ENCODE measurements at regions not wholly inside any gene's neighbourhood (a gene's known extent, or its start where the extent isn't known, plus 50 kb on each side); places are given as distances from the start of the nearest gene placed in this dataset.
A peak's percentile ranks its signal among the peaks of the same experiment; 100 is the strongest.
"Not testable (repeated sequence)": the region's sequence is repeated elsewhere in the genome, so short reads cannot be mapped to it uniquely, and the experiment has no call there.

DNA sequence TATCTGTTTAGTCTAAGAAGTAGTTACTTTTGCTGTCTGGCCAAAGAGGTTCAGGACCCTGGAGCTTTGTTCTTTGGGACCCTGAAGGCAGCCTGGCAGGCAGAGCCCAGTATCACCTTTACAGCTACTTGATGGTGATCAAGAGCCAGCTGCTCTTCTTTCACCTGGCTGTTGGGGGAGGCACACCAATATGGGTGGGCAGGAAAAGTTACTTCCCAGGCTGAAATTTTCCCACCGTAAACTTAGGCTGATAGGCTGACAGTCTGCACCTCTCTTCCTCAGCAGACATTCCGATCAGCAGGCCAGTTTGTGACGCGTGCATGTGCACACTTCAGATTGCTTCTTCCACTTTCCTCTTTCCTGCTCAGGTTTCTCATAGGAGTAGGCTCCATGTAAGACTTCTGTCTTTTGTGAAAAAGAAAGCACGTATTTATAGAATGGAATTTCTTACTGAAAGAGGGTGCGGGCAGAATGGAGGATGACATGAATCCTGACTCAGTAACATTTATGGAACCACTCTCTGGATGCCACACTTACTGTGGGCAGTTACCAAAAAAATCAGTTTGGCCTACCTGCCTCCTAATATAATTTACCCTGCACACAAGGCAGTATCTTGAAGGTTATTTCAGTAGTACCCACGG, 223.9 kb upstream of the DMRT1 start:
- no peak for ATAC-seq

DNA sequence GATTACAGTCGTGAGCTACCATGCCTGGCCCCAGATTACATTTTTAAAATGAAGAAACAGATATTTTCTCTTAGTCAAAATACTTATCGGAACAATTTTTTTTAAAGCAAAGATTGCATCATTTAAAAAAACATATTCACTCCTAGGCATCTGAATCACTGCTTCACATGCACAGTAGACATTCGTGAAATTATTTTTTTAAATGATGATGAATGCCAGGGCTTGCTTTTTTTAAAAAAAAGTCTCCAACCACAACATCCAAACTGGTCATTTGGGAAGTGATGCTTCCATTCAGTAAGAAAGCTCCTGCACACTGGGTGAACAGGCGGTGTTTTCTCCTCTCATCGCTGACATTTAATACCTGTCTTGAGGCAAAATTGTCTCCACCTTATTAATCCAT, 223.0 kb upstream of the DMRT1 start:
- intact Hi-C loops (cut with DNase I) = loop anchor here (5.0 kb wide), 2 partner anchors 84 to 139 kb away; no protein-coding TSS in a partner anchor
- peak in 1 of 2 donors; percentile 63 for ATAC-seq
- no peak for DNase-seq

More for the DNA sequence above, 223.9 kb upstream of the DMRT1 start:
- no peak for DNase-seq
- intact Hi-C loops (cut with DNase I) = loop anchor here (5.0 kb wide), 2 partner anchors 85 to 140 kb away; no protein-coding TSS in a partner anchor

DNA sequence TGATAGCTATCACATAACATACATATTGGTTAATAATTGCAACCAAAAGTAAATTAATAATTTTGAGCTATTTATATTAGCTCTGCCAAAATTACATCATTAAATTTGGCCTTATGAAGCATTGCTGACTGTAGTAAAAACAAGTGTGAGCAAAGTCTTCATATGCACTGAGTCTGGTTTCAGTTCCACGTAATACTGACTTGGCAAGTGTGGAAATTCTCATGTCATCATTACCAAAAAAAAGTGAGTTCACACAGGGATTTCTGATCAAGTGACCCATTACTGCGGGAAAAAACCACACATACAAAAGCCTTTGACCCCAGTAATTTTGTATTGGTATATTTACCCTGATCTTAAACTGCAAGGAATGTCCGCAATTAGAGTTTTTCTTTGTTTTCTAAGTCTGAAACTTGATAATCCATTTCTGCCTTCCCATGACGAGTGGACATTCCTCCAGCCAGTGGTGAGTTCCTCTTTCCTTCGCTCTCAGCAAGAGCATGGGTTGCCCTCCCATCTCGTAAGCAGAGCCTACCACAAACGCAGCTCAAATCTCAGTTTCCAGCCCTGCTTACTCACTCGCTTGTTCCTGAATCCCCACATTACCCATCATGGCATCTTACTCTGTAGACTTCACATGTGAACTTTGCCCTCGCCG, 220.2 kb upstream of the DMRT1 start:
- intact Hi-C loops (cut with DNase I) = no loop called here
- ATAC-seq (peak in 1 of 2 donors; percentile 28), DNase-seq (no peak)

DNA sequence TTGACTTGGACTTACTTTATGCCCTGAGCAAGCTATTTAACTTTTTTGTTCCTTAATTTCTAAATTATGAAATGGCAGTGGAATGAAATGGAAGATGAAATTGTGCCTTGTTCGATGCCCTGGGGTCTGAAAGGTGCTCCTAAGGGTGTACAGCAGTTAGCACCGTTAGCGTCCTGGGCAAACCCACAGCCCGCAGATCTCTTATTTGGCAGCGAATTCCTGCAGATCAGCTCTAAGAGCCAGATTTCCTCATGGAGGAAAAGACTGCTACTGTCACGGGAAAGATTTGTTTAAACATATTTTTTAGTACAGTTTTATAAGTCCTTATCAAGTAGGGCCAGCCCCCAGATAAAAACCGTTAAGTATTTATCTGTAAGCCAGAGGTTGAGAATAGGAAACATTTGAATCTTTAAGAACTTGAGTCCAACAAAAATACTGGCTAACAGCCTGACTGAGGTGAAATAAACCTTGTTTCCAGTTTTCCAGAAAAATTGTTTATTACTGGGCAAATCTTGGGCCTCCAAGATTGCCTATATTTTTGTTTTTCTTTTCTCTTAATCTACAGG, 216.5 kb upstream of the DMRT1 start:
- peak in 1 of 2 donors; percentile 54 for ATAC-seq
- intact Hi-C loops (cut with DNase I) = no loop called here
- DNase-seq = no peak

DNA sequence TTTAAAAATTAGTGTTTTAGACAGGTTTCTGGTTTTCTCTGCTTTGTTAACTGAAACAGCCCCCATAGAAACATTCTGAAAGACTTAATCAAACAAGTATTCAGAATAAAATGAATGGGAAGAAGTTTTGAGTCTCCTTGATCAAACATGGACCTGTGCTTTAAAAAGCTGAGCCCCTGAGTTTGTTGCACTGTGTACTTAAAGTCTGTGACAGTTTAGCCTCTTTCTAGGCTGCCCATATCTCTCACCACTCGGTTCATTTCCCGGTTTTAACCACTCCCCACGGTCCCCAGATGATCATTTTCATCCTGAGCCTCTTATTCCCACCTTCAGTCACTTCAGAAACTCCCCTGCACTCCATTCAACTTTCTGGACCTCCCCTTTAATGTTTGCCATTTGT, 215.9 kb upstream of the DMRT1 start:
- ATAC-seq (peak in 1 of 2 donors; percentile 32), DNase-seq (no peak)
- intact Hi-C loops (cut with DNase I) = no loop called here

DNA sequence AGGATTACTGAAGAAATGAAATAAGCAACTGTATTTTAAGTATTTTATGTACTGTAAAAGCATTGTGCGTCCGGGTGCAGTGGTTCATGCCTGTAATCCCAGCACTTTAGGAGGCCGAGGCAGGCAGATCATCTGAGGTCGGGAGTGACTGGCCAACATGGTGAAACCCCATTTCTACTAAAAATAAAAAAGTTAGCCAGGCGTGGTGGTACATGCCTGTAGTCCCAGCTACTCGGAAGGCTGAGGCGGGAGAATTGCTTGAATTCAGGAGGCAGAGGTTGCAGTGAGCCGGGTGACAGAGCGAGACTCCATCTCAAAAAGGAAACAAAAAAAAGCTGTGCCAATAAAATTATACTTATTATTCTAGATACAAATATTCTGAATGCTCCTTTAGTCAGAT, 215.4 kb upstream of the DMRT1 start:
- DNase-seq; intact Hi-C loops (cut with DNase I): not testable (repeated sequence)
- peak; percentile 8 to 18 for ATAC-seq

DNA sequence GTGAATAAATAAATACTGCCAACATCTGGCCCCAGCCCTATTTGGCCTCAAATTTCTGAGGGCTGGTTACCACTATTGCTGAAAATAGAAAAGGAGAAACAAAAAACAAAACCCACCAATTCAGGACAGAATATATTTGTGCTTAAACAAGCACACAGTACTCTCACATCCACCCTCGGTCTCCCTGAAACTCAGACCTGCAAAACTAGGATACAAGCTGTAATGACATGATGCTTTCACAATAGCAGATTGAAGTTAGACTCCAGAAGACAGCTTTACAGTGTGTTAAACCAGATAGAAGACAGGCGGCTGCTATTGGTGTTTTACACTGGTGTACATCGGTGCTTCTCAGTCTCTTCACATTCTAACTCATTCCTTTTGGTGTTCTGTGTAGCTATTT, 214.9 kb upstream of the DMRT1 start:
- intact Hi-C loops (cut with DNase I) = no loop called here
- peak; percentile 14 to 56 for ATAC-seq
- DNase-seq = no peak

DNA sequence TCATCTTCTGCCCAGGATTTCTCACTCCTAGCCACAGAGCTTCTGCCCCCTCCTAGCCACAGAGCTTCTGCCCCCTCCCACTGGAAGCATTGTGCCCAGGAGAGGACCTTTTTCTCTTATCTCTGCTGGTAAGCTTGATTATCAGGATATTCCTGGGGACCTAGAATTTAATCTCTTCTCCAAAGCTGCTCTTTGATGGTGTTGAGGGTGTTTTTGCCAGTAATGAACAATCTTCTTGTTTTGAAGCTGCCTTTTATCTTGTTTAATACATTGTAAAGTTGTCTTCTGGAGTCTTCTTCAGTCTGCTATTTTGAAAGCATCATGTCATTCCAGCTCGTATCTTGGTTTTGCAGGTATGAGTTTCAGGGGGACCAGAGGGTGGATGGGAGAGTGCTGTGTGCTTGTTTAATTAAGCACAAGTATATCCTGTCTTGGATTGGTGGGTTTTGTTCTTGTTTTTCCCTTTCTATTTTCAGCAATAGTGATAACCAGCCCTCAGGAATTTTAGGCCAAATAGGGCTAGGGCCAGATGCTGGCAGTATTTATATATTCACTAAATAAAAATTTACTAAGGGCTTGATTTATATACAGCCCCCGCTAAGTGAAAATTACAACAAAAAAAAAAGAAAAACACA, 214.0 kb upstream of the DMRT1 start:
- ATAC-seq (peak in 1 of 2 donors; percentile 55), DNase-seq (no peak)
- intact Hi-C loops (cut with DNase I) = no loop called here

DNA sequence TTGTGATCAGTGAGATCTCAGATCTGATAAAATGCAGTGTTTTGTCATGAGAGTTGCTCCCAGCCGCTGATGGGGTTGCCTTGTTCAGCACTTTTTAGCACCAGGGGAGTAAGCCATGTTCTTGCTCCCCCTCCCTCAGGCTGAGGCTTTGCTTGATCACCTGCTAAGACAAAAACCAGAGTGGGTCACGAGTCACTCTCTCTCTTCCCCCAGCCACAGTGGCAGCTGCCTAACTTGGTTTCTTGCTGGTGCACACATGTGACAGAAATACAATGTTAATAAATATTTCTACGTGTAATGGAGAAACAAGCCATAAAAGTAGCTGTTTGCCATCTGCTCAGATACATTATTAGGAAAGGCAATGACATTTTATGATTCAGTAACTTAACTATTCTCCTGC, 212.4 kb upstream of the DMRT1 start:
- DNase-seq (no peak), ATAC-seq (no peak)
- intact Hi-C loops (cut with DNase I) = no loop called here

DNA sequence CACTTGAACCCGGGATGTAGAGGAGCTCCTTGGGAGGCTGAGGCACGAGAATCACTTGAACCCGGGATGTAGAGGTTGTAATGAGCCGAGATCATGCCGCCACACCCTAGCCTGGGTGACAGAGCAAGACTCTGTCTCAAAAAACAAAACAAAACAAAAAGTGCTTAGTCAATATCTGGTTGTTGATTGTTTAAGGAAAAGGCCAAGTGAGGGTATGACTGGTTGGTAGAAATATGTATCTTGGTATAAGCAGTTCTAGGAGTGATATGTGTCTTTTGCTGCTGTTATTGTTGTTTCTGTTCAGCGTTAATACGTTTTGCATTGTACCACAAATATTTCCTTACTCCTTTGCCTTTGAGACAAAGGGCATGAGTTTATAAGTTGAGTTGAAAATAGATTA, 210.7 kb upstream of the DMRT1 start:
- intact Hi-C loops (cut with DNase I) = no loop called here
- no peak for ATAC-seq

DNA sequence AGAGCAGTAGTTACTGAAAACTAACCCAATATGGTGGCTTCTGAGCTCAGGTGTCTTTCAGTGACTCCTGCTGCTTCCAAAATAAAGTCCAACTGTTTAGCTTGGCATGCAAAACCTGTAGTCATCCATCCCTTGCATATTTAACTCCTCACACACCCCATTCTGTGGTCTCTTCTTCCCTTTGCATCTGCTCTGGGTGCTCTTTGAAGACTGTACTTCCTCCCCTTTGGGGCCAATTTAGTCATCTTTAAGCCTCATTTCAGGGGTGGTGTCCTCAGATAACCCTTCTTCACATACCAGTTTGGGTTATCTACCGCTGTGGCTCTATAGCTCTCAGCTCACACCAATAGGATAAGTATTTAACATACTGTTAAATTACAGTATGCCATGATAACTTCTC, 209.9 kb upstream of the DMRT1 start:
- intact Hi-C loops (cut with DNase I) = no loop called here
- DNase-seq = no peak
- no peak for ATAC-seq

More for the DNA sequence above, 210.7 kb upstream of the DMRT1 start:
- DNase-seq = no peak

DNA sequence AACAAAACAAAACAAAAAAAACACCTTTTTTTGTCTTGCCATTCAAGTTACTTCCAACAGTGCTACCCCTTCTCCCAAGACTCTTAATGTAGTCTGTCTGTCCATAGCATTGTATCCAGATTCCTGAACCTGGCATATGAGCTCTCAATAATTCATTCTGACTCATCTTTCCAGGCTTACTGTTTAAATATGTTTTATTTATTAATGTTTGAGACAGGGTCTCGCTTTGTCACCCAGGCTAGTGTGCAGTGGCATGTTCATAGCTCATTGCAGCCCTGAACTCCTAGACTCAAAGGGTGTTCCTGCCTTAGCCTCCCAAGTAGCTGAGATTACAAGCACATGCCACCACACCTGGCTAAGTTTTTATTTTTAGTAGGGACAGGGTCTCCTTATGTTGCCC, 208.0 kb upstream of the DMRT1 start:
- DNase-seq = no peak
- intact Hi-C loops (cut with DNase I) = no loop called here
- no peak for ATAC-seq

DNA sequence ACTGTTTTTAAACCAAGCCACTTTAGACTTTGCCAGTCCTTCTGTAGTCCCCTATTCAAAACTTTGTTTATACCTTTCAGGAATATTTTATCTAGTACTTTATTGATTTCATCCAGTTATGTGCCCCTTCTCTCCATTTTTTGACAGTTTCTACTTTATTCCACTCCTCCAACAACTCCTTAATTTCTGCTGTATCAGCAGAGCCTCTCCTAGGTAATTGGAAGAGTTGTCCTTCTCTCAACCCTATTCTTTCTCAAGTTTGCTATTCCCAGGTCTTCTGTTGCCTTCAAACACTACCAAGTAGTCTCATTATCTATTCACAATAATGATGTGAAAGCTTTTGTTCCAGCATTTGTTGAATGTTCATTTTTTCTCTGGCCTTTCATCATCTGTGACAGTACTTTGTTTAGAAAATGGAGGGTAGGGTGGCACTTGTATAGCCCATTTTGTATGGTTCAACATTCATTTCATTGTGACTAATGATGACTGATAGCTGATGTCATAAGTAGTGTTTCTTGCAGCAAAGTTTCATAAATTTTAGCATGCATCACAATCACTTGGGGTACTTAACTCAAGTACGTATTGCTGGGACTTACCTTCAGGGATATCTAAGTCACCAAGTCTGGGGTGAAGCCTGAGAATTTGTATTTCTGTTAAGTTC, 204.4 kb upstream of the DMRT1 start:
- DNase-seq (no peak), ATAC-seq (no peak)
- intact Hi-C loops (cut with DNase I) = no loop called here

DNA sequence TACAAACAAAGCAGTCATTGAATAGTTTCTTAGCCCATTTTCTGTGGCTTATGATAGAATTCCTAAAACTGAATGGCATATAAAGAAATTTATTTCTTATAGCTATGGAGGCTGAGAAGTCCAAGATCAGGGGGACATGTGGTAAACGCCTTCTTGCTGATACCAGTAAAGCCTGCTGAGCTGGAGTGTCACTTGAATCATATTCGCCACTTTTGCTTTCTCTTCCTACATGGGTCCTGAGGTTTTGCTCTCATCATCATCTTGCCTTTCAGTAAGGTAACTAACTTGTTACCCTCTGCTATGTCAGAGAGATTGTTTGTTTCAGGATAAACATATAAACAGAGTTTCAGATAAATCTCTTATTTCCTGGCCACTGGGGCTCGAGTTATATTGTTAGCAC, 203.3 kb upstream of the DMRT1 start:
- no peak for ATAC-seq
- intact Hi-C loops (cut with DNase I) = no loop called here

DNA sequence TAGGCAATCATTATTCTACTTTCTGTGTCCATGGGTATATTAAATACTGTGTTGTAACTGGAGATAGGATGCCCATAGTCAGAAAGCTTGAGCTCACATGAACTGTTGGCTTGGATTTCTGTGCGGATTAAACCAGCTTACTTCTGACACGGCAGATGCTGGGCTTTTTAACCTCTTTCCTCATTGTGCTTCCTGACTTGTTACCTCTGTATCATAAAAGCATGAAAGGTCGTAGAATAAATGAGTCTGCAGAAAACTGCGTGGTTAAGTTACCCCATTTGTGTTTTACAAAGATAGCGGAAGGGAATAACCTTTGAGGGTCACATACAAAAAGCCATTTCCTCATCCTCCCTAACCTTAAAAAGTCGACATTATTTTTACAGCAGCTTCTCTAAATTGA, 199.5 kb upstream of the DMRT1 start:
- DNase-seq (no peak), ATAC-seq (no peak)
- intact Hi-C loops (cut with DNase I) = no loop called here

More for the DNA sequence above, 203.3 kb upstream of the DMRT1 start:
- no peak for DNase-seq

DNA sequence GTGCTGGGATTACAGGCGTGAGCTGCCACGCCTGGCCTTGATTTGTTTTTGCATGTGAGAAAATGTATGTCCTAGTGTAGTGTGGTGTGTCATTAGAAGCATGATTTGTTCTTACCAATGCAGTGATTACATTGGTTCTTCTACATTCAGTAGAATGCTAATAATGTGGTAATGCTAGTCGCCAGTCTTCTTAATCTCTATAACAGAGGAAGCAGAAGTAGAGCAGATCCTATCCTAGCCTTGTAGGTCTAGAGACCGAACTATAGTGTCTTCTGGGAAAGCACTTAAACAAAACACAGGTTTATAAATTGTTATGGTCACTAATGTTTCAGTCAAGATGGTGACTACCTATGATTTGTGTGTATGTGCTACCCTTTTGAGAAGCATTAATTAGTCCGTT, 197.5 kb upstream of the DMRT1 start:
- ATAC-seq = no peak
- no peak for DNase-seq
- intact Hi-C loops (cut with DNase I) = no loop called here

DNA sequence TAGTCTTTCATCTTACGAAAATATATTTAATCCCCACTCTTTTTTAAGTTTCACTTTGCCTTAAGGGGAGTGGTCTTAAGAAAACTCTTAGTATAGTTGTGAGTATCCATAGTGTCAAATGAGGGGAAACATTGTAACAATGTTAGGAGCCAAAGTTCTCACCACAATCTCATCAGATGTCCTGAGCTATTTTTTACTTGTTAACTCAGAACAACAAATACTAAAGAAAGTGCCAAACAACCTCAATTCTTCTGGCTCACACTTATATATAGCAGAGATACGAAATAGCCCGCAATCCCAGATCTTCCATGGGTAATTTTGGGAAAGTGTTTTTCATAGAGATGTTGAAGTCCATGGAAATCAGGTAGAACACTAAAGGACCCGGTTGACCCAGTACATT, 194.0 kb upstream of the DMRT1 start:
- ATAC-seq = peak in 1 of 2 donors; percentile 25
- intact Hi-C loops (cut with DNase I) = no loop called here
- no peak for DNase-seq

DNA sequence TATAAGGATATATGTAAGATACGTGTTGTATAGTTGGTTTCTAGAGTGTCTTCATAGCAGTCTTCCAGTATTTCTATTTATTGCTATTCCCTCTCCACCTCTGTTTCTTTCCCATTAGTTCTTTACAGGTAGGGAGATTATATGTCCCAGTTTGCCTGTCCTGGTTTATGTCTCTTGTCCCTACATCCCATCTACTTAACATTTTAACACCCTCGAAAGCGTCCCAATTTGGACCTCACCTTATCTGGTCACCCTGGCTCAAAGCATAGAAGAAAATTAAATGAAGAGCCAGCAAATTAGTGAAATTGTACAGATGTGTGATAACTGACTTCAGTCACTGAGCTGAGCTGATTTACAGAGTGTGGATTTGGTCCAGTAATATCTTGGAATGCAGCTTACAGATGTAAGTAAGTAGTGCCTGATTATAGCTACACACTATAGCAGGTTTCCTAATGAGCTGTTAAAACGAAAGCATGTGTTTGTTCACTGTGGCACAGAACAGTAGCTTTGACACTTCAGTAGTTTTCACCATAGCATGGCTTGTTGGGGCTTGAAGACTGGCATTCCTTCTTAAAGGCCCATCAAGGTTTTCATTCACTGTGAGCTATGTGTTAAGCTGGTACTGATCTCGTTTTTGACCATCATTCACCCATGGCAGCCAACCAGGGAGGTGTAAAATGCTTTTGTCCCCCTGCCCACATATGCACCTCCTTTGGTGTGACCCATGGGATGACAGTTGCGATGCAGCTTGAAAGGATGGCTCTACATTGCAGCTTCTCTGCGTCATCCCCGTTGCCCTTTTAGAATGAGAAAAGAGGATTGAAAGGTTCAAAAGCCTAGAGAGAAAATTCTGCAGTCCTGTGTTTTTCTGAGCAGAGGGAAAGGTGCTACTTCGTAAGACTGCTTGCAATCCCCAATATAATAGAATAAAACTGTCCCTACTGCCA, 192.1 kb upstream of the DMRT1 start:
- intact Hi-C loops (cut with DNase I) = loop anchor here in 1 of 2 donors (5.0 kb wide), 1 partner anchor 43 kb away; no protein-coding TSS in a partner anchor
- ATAC-seq (peak in 1 of 2 donors; percentile 56), DNase-seq (no peak)
